NAMALWA (cell line): ENCODE measurements at regions not wholly inside any gene's neighbourhood (a gene's known extent, or its start where the extent isn't known, plus 50 kb on each side); places are given as distances from the start of the nearest gene placed in this dataset.

ENCODE experiments used
- DNase-seq: peaks from one replicate; pipeline ENCODE4 v3.0.0-alpha.2; 2015; ENCODE audit warnings: low spot score

- no peak for DNase-seq
These were observed 249.8 kb downstream of the SAMD5 start for GRCh38 chr6:147758303-147758702.

GRCh38 chr6:147759093-147759492, 250.6 kb downstream of the SAMD5 start:
- no peak for DNase-seq

GRCh38 chr6:147759536-147759935, 251.0 kb downstream of the SAMD5 start:
- no peak for DNase-seq

DNA sequence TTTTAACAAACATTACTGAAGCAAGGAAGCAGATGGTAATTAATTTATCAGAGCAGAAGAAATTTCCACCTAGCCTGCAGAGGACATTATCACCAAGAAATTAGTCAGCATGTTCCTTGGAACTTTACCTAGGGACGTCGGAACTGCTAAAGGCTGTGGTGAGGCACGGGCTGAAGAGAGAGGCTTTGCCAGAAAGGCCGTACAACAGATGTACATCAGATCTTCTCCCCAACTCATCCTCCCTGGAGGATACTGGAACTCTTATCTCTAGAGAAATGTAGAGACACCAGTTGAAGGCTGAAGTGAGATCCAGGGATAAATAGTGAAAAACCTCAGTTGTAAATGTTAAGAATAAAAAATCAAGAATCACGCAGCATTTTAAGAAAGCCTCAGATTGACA, 257.1 kb downstream of the SAMD5 start:
- no peak for DNase-seq

GRCh38 chr6:147768969-147769368, 260.5 kb downstream of the SAMD5 start:
- no peak for DNase-seq

DNA sequence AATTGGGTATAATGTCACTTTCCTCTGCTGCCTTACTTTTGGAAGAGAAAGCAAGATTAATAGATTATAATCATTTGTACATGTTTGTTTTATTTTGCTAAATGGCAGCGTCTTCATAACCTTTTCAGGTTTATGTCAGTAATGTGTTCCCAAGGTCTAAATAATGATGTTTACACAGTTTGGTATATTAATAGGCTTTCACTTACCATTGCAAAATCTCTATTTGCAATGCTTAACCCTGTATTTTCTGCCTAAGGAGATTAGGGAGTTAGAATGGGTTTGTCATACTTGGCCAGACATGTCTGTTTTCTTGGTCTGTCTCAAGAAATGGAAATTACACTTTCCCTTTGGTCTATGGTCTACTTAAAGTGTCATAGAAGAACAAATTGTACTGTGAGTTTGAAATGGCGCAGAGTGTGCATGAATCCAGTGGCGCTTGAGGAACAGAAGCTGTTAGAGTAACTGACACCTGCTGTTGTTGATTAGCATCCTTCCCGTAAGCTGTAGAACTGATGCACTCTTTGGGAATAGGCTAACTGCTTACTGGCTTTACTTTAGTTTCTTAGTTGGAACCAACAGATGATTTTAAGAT, 261.1 kb downstream of the SAMD5 start:
- DNase-seq = no peak

- no peak for DNase-seq
These were observed 261.7 kb downstream of the SAMD5 start for GRCh38 chr6:147770221-147770620.

DNA sequence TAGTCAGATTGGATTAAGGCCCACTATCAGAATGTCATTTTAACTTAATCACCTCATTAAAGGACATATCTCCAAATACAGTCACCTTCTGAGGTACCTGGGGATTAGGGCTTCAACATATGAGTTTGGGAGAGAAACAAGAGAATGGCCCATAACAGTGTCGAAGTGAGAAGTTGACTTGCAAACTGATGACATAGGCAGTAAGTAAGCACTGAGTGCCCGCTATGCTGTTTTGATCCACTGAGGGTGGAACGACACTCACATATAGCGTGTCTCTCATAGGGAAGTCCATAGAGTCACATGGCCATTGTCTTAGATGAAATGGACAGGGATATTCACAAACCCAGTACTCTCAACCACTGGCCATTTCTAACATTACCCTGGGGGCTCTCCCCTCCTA, 264.2 kb downstream of the SAMD5 start:
- DNase-seq = no peak

GRCh38 chr6:147774856-147775255, 266.4 kb downstream of the SAMD5 start:
- DNase-seq = peak; percentile 7

DNA sequence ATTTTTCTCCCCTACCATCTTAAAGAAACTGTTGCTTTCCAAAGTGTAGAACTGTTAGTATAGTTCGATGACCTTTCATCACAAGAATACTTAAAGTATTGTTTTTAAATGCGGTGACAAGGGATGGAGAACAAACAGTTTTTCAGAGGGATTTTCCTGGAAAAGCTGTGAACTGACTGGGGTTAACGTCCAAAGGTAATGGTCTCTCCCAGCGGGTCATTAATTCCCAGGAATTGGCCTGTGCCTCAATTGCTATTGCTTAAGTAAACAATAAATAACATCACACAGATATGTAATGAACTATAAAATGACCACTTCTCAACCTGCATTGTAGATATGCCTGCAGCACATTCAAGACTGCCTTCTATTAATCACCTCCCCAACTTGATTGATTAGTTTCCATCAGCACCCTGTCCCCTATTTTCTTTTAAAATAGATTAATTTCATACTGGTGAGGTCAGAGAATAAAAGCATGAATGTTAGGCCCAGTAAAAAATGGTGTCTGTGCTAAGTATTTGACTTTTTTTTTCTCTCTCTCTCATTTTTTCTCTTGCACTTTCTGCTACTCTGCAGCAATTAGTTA, 268.2 kb downstream of the SAMD5 start:
- no peak for DNase-seq

DNA sequence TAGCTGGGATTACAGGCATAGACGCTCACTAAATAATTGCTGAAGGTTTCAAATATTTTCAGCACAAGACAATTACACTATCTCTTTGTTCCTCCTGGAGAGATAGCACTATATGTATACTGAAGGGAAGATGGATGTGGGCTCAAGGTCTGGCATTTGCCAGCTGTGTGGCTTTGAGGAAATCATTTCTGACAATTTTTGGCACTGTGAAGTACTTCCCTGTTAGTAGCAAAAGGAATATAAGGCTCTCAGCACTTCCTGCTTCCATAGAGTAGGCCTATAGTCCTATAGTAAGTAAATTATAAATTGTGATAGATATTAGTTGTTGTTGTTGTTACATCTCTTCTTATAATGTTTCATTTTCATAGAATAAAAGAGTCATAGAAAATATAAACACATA, 271.1 kb downstream of the SAMD5 start:
- DNase-seq = no peak

GRCh38 chr6:147782302-147782701, 273.8 kb downstream of the SAMD5 start:
- no peak for DNase-seq

DNA sequence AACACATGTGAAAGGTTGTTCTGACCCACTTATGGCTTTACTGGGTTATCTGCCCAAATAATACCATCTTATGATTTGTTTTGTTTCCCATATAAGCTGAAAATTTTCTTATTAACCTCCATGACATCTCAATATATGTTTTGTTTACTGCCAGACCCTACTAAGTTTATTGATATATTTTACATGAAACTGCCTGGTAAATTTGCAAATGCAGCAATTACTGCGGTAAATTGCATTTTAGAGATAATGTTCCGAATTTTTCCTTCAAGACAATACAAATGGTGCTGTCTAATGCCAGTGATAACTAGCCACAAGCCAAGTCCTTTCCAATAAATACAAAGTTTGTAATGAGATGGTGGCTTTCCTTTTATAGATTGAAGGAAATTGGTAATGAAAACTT, 275.9 kb downstream of the SAMD5 start:
- no peak for DNase-seq

DNA sequence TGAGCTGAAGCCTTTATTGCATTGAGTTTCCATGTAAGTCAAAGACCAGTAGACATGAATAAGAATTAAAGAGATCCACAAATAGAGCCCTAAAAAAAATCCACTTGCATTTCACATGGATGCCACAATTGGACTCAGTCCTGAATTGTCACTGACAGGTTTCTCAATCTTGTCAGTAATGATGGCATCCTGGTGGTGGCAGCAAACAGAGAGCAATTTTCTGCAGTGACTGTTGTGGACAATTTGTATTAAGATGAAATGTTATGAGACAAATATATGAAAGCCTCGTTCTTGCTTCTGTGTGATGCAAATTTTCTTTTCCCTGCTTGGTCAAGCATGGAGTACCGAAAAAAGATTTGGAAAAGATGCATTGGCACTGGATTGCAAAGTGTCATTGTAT, 278.9 kb downstream of the SAMD5 start:
- peak; percentile 2 for DNase-seq

GRCh38 chr6:147789430-147789947, 281.0 kb downstream of the SAMD5 start:
- no peak for DNase-seq

DNA sequence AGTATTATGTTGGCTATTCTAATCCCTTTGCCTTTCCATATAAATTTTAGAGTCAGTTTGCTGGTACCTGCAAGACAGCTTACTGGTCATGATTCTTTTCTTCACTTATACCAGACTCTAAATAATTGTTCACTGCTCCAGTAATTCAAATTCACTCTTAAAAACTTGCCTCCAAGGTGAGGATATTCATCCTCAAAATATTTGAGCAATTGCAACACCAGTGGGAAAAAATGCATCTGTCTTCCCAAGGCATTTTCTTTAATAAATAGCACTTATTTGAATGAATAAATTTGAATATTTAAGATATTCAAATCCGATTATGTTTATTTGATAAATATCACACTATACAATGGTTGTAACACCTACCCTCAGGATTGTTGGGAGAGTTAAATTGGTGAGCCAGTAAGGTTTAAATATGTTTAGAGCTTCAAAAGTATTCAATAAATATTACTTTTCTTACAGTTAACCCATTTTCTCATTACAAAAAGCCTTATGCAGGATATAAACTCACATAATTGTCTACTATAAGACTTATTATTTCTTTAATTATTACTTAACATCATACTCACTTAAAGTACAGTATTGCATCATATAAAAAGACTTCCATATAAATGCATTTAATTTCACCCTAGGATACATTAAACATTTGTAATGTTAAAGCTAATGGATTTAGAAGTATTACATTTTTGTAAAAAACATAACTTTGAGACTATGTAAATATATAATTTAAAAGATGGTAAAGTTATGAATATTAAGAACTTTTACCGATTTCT, 285.6 kb downstream of the SAMD5 start:
- DNase-seq = no peak

DNA sequence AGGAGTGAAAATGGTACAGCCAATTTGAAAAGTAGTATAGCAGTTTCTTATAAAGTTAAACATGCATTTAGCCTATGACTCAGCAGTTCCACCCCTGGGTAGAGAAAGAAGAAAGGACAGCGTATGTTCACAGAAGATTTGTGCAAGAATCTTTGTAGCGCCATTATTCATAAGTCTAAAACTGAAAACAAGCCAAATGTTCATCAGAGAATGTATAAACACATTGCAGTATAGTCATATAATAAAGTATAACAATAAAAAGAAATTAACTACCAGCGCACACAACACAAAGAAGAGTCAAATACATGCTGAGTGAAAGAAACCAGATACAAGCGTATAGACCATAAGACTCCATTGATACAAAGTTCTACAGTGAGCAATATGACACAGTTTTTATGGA, 294.0 kb downstream of the SAMD5 start:
- no peak for DNase-seq

DNA sequence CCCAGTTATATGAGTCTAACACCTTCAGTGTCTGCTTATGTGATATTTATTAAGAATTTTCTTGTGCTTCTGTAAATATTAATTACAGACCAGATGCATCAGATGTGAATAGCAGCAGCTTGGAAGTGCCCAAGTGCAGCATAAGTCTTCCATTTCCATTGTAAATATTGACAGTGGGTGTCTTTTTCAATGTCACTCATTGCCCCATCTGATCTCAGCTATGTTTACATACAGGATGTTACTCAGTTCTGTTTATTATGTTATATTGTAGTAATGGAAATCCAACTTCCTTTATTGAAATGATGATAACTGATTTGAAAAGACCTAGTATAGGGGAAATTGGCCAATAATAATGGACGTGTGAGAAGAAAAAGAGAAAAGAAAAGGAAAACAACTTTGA, 296.7 kb downstream of the SAMD5 start:
- no peak for DNase-seq

DNA sequence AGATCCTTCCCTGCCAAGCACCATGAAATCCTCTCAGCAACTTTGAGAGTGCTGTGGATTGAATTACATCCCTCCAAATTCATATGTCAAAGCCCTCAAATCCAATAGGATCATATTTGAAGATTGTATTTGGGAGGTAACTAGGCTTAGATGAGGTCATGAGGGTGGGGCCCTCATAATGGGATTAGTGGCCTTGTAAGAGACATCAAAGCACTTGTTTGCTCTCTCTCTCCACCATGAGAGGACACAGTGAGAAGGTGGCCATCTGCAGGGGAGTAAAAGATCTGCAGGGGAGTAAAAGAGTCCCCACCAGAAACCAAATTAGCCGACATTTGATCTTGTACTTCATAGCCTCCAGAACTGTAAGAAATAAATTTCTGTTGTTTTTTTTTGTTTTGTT, 298.2 kb downstream of the SAMD5 start:
- peak; percentile 22 for DNase-seq

GRCh38 chr6:147808640-147809039, 300.1 kb downstream of the SAMD5 start:
- no peak for DNase-seq

DNA sequence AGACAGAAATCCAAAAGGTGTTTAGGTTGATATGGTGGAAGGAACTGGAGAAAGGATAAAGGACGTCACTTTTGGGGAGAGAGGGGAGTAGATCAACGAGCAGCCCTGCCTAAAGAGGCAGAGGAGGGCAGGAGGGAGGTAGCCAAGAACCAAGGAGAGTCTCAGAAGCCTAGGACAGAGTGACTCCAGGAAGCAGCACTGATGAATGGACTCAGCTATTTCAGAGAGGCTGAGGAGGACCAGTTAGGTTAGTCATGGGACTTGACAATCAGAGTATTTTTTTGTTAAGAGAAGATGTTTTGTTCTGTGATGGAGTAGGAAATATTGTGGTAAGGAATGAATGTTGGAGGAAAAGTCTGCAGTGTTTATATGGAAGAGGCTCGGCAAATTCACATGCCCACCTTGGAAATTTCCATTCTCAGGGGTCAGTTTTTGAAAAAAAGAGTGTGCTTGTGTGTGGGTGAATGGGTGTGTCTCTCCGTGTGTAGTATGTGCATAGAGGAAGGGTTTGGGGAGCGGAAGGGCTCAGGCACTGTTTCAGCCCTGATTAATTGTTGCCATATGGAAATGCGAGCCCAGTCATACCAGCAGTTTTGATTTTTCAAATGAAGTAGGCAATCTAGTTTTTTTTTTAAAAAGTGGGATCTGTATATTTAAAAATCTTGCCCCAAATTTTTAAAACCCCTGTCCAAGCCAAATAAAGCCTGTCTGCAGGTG, 303.6 kb downstream of the SAMD5 start:
- DNase-seq = no peak

DNA sequence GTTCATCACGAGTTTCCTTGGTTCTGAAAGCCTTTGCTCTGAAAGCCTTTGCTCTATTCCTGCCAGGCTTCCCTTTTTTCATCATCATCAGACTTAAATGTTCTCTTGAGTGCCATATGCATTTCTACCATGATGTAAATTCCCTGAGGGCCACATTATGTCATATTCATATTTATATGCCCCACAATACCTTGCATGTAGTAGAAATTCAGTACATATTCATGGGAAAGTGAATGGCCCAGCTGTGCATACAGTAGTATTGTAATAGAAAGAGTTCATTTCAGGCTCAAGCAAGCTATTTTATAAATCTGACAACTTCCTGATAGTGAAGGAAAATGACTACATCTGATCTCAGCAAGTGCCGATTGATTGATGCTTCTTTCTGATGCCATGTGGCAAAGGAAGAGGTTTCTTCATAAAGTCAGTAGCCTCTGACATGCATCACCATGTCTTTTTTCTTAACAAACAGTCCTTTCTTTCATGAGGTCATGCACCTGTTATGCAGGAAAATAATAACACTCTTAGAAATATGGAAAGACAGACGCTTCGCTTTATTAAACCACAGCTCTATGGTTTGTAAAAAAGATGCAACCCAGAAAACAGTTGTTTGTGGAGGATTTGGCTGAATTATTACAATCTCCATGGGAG, 308.7 kb downstream of the SAMD5 start:
- DNase-seq = no peak
